HFF-Myc (cell line): ENCODE measurements at regions not wholly inside any gene's neighbourhood (a gene's known extent, or its start where the extent isn't known, plus 50 kb on each side); places are given as distances from the start of the nearest gene placed in this dataset.
A peak's percentile ranks its signal among the peaks of the same experiment; 100 is the strongest.
"Not testable (repeated sequence)": the region's sequence is repeated elsewhere in the genome, so short reads cannot be mapped to it uniquely, and the experiment has no call there.

Source experiments
- DNase-seq: peaks from one replicate; pipeline ENCODE4 v3.0.0-alpha.2; 2011; ENCODE audit warnings: low read depth; ENCODE audit errors: extremely low read depth
- H3K4me3 ChIP-seq: replicated peaks from 2 replicates; pipeline ENCODE4 v1.5.1; 2011; ENCODE audit warnings: low read depth, mild to moderate bottlenecking, control low read depth, low read length
- CTCF ChIP-seq: IDR thresholded peaks from 2 replicates; pipeline ENCODE4 v1.5.1; 2012; ENCODE audit warnings: mild to moderate bottlenecking, low read depth, low read length, control low read depth; ENCODE audit errors: missing control alignments

DNA sequence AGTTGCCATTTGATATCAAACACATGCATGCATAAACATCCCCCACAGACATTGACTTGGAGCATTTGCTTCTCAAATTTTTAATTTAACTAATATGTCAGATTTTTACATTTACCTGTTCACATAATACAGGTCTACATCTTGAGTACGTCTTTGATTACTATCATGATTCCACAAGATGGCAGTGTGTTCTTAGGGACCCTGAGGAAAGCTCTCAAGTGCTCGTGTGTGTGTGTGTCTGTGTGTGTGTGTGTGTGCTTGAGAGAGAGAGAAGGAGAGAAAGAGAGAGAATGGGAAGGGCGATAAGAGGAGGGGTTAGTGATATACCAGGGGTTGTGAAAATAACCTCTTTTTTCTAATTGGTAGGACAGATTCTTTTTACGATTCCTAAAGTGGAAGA is 167.1 kb upstream of the OR4E1 start:
- no peak overlapping the region for H3K4me3 ChIP-seq
- no peak for TF ChIP-seq CTCF
- DNase-seq, result no peak

GRCh38 chr14:21833836-21834235 is 160.2 kb upstream of the OR4E1 start:
- TF ChIP-seq CTCF, result no peak
- no peak overlapping the region for H3K4me3 ChIP-seq

GRCh38 chr14:21825845-21826244 is 152.2 kb upstream of the OR4E1 start:
- no peak overlapping the region for H3K4me3 ChIP-seq
- DNase-seq, result no peak
- no peak for TF ChIP-seq CTCF

More at GRCh38 chr14:21833836-21834235, 160.2 kb upstream of the OR4E1 start:
- DNase-seq, result no peak

GRCh38 chr14:21825149-21825743 is 151.6 kb upstream of the OR4E1 start:
- DNase-seq, result no peak
- TF ChIP-seq CTCF, result peak; percentile 14
- H3K4me3 ChIP-seq, result no peak overlapping the region

DNA sequence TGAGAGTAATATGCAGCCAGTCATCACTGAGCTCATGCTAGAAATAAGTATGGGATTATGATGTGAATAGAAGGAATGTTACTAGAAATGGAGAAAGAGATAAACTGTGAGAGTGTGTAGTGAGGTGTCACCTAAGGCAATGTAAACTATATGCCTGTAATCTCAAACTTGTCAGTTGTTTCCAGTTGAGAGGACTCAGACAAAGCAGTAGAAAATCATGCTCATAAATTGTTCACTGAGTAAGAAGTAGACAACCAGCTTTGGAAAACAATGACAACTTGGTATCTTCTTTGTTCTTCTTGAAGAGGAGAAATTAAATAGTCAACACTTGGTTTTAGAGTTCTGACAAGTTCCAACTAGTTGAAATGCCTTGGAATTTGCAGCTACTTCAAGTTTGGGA is 148.5 kb upstream of the OR4E1 start:
- no peak for TF ChIP-seq CTCF
- H3K4me3 ChIP-seq, result no peak overlapping the region
- DNase-seq, result no peak

GRCh38 chr14:21820631-21821030 is 147.0 kb upstream of the OR4E1 start:
- TF ChIP-seq CTCF, result no peak
- no peak overlapping the region for H3K4me3 ChIP-seq
- DNase-seq, result no peak

GRCh38 chr14:21819891-21820290 is 146.3 kb upstream of the OR4E1 start:
- H3K4me3 ChIP-seq, DNase-seq: not testable (repeated sequence)

DNA sequence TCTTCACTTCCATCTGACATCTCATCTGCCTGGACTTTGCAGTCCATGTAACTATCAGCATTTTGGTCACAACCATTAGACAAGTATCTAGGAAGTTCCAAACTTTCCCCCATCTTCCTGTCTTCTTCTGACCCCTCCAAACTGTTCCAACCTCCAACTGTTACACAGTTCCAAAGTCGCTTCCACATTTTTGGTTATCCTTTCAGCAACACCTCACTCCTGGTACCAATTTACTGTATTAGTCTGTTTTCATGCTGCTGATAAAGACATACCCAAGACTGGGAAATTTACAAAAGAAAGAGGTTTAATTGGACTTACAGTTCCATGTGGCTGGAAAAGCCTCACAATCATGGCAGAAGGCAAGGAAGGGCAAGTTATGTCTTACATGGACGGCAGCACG is 143.4 kb upstream of the OR4E1 start:
- not testable (repeated sequence) for DNase-seq

More for the DNA sequence above, 143.4 kb upstream of the OR4E1 start:
- not testable (repeated sequence) for H3K4me3 ChIP-seq
